Hepatocyte (in vitro differentiated cells): ENCODE measurements at regions not wholly inside any gene's neighbourhood (a gene's known extent, or its start where the extent isn't known, plus 50 kb on each side); places are given as distances from the start of the nearest gene placed in this dataset.
A peak's percentile ranks its signal among the peaks of the same experiment; 100 is the strongest.

Experiments used
- DNase-seq: peaks from one replicate; pipeline ENCODE4 v3.0.0-alpha.2; 2016; ENCODE audit warnings: low spot score
- H2AFZ ChIP-seq: fragments of 200-600 bp; sonication (generic); 2 replicates; pipeline ENCODE4 v1.6.0; 2016; ENCODE audit warnings: antibody characterized with exemption, mild to moderate bottlenecking
- H3K27ac ChIP-seq: fragments of 200-600 bp; sonication (generic); 2 replicates; pipeline ENCODE4 v1.5.1; 2016; ENCODE audit warnings: mild to moderate bottlenecking
- H3K27me3 ChIP-seq: fragments of 200-600 bp; sonication (generic); 2 replicates; pipeline ENCODE4 v1.6.1; 2016
- H3K36me3 ChIP-seq: fragments of 200-600 bp; sonication (generic); replicated peaks from 2 replicates; pipeline ENCODE4 v1.5.1; 2016; ENCODE audit warnings: low read depth; ENCODE audit not compliant: insufficient read depth
- H3K4me1 ChIP-seq: fragments of 200-600 bp; sonication (generic); 2 replicates; pipeline ENCODE4 v1.5.1; 2016; ENCODE audit warnings: mild to moderate bottlenecking, moderate library complexity; ENCODE audit not compliant: insufficient read depth
- H3K4me2 ChIP-seq: fragments of 200-600 bp; sonication (generic); 2 replicates; pipeline ENCODE4 v1.6.0; 2016
- H3K4me3 ChIP-seq: fragments of 200-600 bp; sonication (generic); 2 replicates; pipeline ENCODE4 v1.5.1; 2016; ENCODE audit warnings: mild to moderate bottlenecking
- H3K79me2 ChIP-seq: fragments of 200-600 bp; sonication (generic); 2 replicates; pipeline ENCODE4 v1.6.0; 2017; ENCODE audit warnings: mild to moderate bottlenecking
- H3K9me2 ChIP-seq: fragments of 200-600 bp; sonication (generic); replicated peaks from 2 replicates; pipeline ENCODE4 v1.6.0; 2017; ENCODE audit warnings: mild to moderate bottlenecking; ENCODE audit not compliant: insufficient read depth
- H3K9me3 ChIP-seq: fragments of 200-600 bp; sonication (generic); 2 replicates; pipeline ENCODE4 v1.5.1; 2016; ENCODE audit warnings: low read depth, mild to moderate bottlenecking
- H4K20me1 ChIP-seq: fragments of 200-600 bp; sonication (generic); 2 replicates; pipeline ENCODE4 v1.6.0; 2016; ENCODE audit warnings: mild to moderate bottlenecking; ENCODE audit not compliant: insufficient read depth, poor library complexity, severe bottlenecking
- CTCF ChIP-seq: fragments of 200-600 bp; sonication (generic); IDR thresholded peaks from 2 replicates; pipeline ENCODE4 v1.5.1; 2016; ENCODE audit warnings: antibody characterized with exemption, mild to moderate bottlenecking; ENCODE audit not compliant: poor library complexity
- EZH2 ChIP-seq: fragments of 200-600 bp; sonication (generic); IDR thresholded peaks from 2 replicates; pipeline ENCODE4 v1.6.1; 2016; ENCODE audit warnings: antibody characterized with exemption, mild to moderate bottlenecking, borderline replicate concordance
- EZH2phosphoT487 ChIP-seq: fragments of 200-600 bp; sonication (generic); IDR thresholded peaks from one replicate; pipeline ENCODE4 v1.6.1; 2018; ENCODE audit warnings: antibody characterized with exemption, mild to moderate bottlenecking, low read depth, moderate library complexity; ENCODE audit not compliant: unreplicated experiment, severe bottlenecking
- WGBS: methylation state at CpG from one replicate; pipeline ENCODE4 v1.1.6; 2016; ENCODE audit warnings: low lambda C conversion rate; ENCODE audit errors: missing lambda C conversion rate; 5-methylcytosine and 5-hydroxymethylcytosine counted together

GRCh38 chrX:117335209-117335608, 781.4 kb downstream of the KLHL13 start:
- Histone ChIP-seq H3K4me2 (no peak overlapping the region), H3K27me3 (no peaks in the 10 kb centered on the region)

GRCh38 chrX:117327373-117327772, 789.2 kb downstream of the KLHL13 start:
- H3K27ac ChIP-seq: no peak overlapping the region
- H3K27me3 ChIP-seq: no peaks in the 10 kb centered on the region
- no peaks in the 10 kb centered on the region for H4K20me1 ChIP-seq
- H3K9me3 ChIP-seq: no peaks in the 10 kb centered on the region
- no peaks in the 10 kb centered on the region for H3K9me2 ChIP-seq
- 54% methylated on average over 1 of the region's 1 CpG for WGBS
- TF ChIP-seq CTCF (no peak), EZH2 (no peak), EZH2phosphoT487 (no peak)
- DNase-seq: no peak
- no peak overlapping the region for H3K4me2 ChIP-seq
- H3K36me3 ChIP-seq: no peaks in the 10 kb centered on the region
- no peaks in the 10 kb centered on the region for H3K4me1 ChIP-seq
- no peaks in the 10 kb centered on the region for H3K79me2 ChIP-seq
- H3K4me3 ChIP-seq: no peak overlapping the region
- no peak overlapping the region for H2AFZ ChIP-seq

More at GRCh38 chrX:117335209-117335608, 781.4 kb downstream of the KLHL13 start:
- no peaks in the 10 kb centered on the region for H3K9me2 ChIP-seq
- no peaks in the 10 kb centered on the region for H3K79me2 ChIP-seq
- peak overlapping the region; percentile 52 for H3K27ac ChIP-seq
- peak; percentile 10 for DNase-seq
- H3K4me3 ChIP-seq: no peak overlapping the region
- no peaks in the 10 kb centered on the region for H4K20me1 ChIP-seq
- H3K36me3 ChIP-seq: no peaks in the 10 kb centered on the region
- H3K9me3 ChIP-seq: no peaks in the 10 kb centered on the region
- WGBS: 41% methylated on average over 1 of the region's 1 CpG
- no peaks in the 10 kb centered on the region for H3K4me1 ChIP-seq
- TF ChIP-seq EZH2 (no peak), EZH2phosphoT487 (no peak), CTCF (no peak)
- no peak overlapping the region for H2AFZ ChIP-seq

GRCh38 chrX:117325706-117326105, 790.9 kb downstream of the KLHL13 start:
- WGBS: 61% methylated on average over 3 of the region's 3 CpGs
- H3K9me2 ChIP-seq: no peaks in the 10 kb centered on the region
- no peak overlapping the region for H3K27ac ChIP-seq
- H3K9me3 ChIP-seq: no peaks in the 10 kb centered on the region
- no peaks in the 10 kb centered on the region for H3K36me3 ChIP-seq
- no peak for DNase-seq
- no peak overlapping the region for H2AFZ ChIP-seq
- no peaks in the 10 kb centered on the region for H4K20me1 ChIP-seq
- no peak overlapping the region for H3K4me2 ChIP-seq
- TF ChIP-seq EZH2phosphoT487: no peak
- TF ChIP-seq CTCF: no peak
- no peak for TF ChIP-seq EZH2
- H3K4me3 ChIP-seq: no peak overlapping the region
- no peaks in the 10 kb centered on the region for H3K27me3 ChIP-seq
- H3K79me2 ChIP-seq: no peaks in the 10 kb centered on the region
- H3K4me1 ChIP-seq: no peaks in the 10 kb centered on the region
